HS-5 (cell line): ENCODE measurements at regions not wholly inside any gene's neighbourhood (a gene's known extent, or its start where the extent isn't known, plus 50 kb on each side); places are given as distances from the start of the nearest gene placed in this dataset.

ENCODE experiments used
- DNase-seq: peaks from one replicate; pipeline ENCODE4 v3.0.0-alpha.2; 2012; ENCODE audit warnings: low read depth

DNA sequence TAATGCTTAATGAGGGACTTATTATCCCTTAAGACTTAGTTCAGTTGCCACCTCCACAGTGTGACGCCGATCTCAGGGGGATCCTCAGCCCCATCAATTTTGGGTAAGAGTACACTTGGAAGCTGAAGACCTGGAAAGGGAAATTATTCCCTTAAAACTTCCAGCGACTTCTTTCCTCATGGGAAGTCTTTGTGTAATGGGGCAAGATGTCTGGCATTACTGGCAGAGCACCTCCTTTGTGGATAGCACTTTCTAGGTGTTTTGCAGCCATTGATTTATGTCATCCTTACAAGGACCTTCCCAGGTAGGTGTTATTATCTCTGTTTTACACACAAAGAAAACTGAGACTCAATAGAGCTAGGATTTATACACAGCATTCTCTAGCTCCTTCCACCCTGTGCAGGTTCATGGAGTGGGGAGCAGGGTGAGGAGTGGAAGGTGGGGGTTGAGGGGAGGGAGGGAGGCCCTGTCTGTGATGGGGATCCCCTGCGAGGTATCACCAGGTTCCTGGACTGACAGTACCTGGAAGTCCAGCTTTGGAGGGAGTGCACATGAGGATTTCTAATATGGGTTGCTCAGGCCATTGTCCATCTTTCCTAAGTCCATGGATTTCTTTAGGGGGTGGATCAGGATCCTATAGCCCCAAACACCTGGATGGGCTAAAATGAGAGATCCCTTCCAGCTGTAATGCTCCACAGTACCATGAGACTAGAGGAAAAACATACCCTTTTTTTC is 79.4 kb downstream of the MYCN start:
- no peak for DNase-seq

- DNase-seq: no peak
These were observed 78.7 kb downstream of the MYCN start for GRCh38 chr2:16019060-16019480.

DNA sequence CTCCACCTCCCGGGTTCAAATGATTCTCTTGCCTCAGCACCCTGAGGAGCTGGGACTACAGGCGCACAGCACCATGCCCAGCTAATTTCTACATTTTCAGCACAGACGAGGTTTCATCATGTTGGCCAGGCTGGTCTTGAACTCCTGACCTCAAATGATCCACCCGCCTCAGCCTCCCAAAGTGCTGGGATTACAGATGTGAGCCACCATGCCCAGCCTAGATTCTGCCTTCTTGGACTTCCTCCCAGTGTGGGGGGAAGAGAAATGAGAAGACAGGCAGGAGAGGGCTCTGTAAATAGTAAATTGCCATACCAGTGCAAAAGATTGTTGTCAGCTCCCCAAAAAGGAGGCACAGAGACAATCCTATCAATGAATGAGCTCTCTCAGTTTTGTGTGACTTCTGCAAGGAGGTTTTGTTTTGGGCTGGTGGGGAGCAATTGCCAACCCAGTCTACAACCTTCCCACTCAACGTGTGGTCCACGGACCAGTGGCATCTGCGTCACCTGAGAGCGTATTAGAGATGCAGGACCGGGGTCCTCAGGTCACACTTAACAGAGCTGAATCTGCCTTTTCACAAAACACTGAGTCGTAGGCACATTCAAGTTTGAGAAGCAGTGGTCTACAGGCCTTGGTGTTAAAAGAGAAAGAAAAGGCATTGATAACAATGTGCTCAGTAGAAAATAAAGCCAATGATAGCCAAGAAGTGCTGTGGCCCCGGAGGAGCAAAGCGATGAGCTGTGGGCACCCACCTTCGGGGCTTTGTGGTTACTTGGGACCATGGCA is 78.1 kb downstream of the MYCN start:
- no peak for DNase-seq

DNA sequence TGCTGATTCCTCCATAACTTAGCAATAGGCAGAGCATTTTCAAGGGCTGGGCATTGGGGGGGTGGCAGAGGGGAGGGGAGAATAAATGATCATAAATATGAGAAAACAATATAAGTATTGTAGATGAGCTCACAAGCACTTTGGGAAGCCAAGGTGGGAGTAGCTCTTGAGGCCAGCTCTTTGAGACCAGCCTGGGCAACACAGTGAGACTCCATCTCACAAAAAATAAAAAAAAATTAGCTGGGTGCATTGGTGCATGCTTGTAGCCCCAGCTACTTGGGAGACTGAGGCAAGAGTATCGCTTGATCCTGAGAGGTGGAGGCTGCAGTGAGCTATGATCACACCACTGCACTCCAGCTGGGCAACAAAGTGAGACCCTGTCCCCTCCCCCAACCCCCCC is 75.9 kb downstream of the MYCN start:
- DNase-seq: no peak

DNA sequence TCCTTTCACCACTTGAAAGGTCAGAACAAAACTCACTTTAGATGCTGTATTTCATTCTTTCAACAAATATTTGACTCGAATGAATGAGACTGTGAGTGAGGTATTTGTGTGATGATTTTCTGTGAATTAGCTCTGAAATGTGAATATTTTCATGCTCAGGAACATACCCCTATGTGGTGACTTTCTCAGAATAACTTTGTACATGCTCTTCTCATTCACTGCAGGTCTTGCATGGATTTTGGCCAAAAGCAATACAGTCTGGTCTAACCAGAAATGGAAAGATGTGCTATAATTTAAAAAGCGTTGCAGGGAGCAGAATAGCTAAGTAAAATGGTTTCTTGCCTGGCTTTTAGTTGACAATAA is 75.5 kb downstream of the MYCN start:
- no peak for DNase-seq

DNA sequence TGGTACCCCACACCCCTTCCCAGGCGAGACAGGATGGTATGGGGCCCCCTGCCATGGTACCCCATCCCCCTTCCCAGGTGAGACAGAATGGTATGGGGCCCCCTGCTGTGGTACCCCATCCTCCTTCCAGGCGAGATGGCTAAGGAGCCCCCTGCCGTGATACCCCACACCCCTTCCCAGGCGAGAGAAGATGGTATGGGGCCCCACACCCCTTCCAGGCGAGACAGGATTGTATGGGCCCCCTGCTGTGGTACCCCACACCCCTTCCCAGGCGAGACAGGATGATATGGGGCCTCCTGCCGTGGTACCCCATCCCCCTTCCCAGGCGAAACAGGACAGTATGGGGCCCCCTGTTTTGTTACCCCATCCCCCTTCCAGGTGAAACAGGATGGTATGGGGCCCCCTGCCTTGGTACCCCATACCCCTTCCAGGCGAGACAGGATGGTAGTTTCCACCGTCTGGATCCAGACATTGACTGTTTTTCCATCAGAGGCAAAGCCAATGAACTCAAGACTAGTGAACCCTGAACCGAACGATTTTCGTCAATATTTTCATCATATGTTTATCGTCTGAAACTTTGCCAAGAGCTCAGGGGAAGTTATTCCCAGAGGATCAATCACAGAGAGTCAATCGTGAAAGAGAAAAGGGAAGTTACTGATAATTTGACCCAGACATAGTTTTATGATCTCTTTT is 75.0 kb downstream of the MYCN start:
- DNase-seq: no peak

DNA sequence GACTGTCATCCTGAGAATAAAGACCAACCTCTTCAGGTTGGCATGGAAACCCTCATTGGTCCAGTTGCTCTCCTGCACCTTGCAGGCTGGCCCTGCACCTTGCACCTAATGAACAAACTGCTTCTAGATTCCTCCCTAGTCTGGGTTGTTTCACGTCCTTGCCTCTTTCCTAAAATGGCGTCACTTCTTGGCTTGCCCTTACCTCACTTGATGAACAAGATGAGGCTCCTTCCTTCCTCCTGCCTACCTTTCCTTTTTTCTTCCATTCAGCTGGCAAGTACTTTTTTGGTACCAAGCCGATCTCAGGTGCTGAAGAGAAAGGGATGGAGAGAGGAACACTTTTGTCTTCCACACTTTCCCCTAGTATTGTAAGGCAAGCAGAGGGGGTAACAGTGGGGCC is 74.5 kb downstream of the MYCN start:
- no peak for DNase-seq

DNA sequence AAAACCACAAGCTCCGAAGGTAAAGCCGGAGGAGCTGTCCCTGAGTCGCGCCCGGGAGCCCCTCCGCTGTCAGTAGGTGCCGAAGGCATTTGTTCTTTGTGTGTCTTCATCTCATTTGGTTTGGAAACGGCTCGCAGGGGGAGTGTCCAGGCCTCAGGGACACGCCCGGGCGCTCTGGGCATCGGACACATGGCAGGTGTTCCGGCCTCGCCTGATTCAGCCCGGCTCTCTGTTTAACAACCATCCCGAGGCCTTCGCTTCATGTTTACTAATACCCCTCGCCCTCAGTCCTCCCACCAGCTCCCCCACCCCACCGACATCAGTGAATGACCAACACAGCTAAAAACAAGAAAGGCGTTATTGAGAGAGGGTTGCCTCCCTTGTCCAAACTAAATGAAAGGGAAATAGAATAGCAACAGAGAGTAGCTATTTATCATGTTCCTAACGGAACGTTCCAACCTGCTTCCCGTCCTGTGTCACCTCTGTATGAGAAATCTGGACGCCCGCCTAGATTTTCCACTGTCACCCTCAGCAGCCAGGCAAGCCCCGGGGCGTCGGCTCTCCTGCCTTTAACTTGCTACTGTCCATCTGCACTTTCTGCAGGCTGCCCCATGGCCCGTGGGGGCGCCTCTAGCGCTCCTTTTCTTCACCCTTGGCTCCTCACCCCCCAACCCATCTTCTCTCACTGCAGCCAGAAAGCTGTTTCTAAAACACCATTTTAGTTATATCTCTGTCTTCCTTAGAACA is 73.9 kb downstream of the MYCN start:
- DNase-seq: no peak

- DNase-seq: no peak
These were observed 73.1 kb downstream of the MYCN start for GRCh38 chr2:16013359-16013911.

DNA sequence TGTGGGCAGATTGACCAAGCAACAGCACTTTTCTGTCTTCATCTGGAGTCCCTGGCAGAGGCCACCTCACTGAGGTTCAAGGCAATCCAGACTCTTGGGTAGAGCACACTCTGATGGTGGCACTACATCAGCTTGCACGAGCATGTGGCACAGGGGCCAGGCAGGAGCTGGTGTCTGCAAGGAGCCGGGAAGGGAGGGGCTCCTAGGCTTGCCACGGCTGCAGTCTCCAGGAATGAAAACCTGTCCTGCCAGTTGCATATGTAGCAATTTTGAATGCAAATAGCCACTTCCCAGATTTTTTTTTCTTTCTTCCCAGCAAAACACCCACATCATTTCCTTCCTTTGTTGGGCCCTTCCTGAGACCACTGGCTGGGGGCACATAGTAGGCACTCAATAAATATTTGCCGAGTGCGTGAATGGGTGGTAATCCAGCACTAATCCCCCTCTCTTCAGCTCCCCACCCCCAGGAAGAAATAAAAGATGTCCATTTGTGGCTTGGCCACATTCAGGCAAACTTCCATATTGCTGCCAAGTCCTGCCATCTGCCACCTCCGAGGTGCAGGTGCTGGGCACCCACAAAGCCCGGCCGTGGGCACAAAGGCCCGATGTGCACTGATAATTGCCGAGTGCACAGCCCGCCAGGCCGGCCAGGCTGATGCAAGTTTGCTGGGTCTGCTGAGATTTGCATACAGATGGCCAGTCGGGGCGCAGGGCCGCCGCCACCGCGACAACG is 72.4 kb downstream of the MYCN start:
- no peak for DNase-seq

- DNase-seq: no peak
These were observed 71.8 kb downstream of the MYCN start for GRCh38 chr2:16012029-16012596.

GRCh38 chr2:16011621-16011960 is 71.2 kb downstream of the MYCN start:
- no peak for DNase-seq

- no peak for DNase-seq
These were observed 70.7 kb downstream of the MYCN start for GRCh38 chr2:16010951-16011620.

DNA sequence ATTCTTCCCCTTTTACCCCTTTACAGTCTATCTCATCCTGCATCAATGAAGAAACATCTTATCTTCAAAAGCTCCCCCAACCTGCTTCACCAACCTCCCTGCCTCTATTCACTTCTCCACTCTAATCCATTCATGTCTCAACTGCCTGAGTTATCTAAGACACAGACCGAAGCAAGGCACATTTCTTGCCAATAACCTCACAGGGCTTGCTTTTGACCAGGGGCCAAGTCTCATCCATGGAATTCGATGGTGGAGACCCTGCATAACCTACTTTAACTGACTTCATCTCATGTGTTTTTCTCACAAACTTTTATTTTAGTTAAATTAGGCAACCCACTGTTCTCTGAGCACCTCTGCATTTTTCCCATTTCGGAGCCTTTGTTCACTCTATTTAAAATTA is 69.7 kb downstream of the MYCN start:
- no peak for DNase-seq

GRCh38 chr2:16009560-16009959 is 69.2 kb downstream of the MYCN start:
- DNase-seq: no peak

DNA sequence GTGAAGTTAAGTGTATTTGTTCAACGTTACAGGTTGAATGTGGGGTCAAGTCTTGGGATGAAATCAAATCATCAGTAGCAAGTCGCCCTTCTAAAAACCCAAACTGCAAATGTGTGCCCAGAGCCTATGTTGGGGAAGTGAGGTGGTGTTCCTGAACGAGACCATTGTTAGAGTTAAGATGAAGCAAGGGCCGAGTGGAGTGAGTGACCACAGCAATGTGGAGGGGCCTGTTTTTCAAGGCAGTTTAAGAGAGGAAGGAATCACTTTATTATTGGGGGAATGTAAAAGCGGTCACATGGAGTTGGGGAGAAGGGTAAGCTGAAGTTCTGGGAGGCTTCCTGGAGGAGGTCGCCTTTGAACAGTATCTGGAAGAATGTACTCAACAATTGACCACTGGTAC is 68.5 kb downstream of the MYCN start:
- DNase-seq: no peak

DNA sequence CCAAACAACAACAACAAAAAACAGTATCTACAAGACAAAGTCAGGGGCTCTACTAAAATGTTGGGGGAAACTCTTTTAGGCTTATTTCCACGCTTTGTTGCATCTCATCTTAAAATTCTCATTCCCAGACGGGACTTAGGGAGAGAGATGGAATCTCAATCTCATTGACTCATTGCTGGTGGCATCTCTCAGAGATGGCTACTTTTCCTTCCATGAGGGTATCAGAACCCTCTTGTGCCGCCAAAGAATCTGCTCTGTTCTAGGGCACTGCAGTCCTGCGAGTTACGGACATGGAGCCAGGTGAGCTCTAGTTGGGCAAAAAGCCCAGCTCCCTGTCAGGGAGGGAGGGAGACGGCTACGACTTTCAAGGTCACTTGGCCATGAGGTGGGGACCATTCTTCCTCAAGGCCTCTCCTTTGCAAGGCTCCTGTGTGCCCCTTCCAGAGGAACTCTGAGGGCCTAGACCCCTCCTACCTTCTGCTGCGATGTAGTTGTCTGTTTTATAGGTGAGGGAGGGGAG is 68.0 kb downstream of the MYCN start:
- no peak for DNase-seq

- no peak for DNase-seq
These were observed 67.0 kb downstream of the MYCN start for GRCh38 chr2:16007167-16007934.

DNA sequence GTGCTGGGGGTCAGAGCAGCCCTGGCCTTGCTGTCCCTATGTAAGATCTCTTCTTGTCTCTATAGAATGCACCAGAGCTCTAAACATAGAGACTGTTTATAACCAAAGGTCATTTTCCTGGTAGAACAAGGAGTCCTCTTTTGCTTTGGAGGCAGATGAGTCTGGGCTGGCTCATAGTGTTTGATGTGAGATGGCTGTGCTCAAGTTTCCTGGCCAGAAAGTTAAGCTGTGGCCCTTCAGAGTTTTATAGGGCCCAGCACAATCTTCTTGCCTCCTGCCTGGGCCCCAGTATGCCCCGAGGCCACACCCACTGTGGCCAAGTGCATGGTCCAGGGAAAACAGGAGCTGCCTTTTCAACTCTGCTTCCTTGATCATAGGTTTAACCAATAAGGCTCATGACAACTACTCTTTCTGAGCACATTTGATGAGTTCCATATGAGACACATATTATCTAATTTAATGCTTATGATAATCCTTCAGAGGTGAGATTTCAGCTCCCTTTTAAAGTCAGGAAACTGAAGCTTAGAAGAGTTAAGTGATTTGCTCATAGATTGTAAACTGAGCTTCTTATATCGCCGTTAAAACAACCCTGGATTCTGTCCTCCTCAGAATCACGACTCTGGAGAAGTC is 66.3 kb downstream of the MYCN start:
- DNase-seq: no peak
